HG02981 (cell line): ENCODE measurements at regions not wholly inside any gene's neighbourhood (a gene's known extent, or its start where the extent isn't known, plus 50 kb on each side); places are given as distances from the start of the nearest gene placed in this dataset.

ENCODE experiments used
- ATAC-seq: cut with Tn5 transposase; IDR thresholded peaks from one replicate; pipeline ENCODE4 v1.9.1; 2021; ENCODE audit warnings: mild to moderate bottlenecking, moderate library complexity; ENCODE audit not compliant: unreplicated experiment

GRCh38 chr22:22099833-22100812 is 117.5 kb upstream of the TOP3B start:
- no peak for ATAC-seq

GRCh38 chr22:22099194-22099486 is 116.6 kb upstream of the TOP3B start:
- peak; percentile 54 for ATAC-seq

DNA sequence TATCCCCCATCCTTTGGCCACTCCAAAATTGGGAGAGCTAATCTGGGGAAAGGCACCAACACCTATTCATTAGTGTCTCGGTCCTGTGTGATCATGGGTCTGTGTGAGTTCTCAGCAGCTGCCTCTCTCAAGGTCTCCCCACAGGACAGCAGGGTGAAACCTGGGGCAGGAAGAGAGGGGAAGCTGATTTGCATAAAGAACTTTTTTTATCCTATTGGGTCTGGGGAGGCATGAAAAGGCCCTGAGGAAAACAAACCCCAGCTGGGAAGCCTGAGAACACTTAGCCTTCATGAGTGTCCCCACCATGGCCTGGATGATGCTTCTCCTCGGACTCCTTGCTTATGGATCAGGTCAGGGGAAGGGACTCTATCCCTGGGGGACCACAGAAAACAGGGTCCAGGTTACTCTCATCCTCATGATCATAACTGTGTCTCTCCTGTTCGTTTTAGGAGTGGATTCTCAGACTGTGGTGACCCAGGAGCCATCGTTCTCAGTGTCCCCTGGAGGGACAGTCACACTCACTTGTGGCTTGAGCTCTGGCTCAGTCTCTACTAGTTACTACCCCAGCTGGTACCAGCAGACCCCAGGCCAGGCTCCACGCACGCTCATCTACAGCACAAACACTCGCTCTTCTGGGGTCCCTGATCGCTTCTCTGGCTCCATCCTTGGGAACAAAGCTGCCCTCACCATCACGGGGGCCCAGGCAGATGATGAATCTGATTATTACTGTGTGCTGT is 116.0 kb upstream of the TOP3B start:
- ATAC-seq: no peak

DNA sequence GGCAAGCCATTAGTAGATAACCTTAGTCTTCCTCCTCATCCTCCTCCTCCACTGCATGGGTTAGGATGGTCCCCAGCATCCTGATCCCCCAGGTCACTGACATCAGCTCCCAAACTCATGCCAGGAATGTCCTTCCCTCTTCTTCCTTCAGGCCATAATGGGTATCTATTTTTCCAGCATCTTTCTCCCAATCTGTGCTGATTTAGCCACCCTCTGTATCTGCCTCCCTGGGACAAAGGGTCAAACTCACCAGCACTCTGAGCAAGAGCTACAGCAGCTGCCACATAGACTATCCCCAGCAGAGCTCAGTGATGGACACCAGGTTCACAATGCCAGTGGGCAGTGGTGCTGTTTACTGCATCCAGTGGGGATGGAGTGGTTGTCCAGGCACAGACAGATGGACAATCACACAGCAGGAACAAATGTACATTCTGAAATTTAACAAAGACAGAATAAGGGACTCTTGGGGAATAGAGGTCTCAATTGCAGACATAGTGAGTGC is 115.2 kb upstream of the TOP3B start:
- no peak for ATAC-seq

DNA sequence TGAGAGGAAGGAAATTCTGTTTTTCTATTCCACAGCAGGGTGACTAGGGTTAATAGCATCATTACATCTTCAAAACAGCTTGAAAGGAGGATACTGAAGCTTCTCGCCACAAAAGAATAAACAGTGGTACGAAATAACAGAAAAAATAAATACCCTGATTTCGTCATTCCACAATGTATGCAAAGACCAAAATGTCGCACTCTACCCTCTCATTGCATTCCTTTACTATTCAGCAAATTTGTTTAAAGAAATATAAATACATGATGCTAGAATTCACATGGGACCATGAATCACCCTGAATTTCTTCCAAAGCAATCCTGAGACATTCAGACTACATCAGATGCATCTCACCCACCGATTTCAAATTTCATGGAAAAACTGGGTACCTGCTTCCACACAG is 112.3 kb upstream of the TOP3B start:
- no peak for ATAC-seq

DNA sequence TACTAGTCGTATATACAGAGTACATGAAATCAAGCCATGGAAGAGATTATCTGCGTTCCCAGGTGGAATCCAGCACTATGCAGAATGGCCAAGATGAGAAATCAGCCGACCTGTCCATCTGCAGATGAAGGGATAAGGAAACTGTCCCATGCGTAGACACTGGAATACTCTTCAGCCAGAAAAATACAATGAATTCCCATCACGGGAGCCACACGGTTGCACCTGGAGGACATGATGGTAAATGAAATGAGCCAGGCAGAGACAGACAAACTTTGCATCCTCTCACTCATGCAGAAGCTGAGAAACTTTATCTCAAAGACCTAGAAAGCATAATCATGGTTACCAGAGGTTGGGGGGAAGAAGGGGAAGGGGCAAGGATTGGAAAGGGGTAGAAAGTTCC is 111.9 kb upstream of the TOP3B start:
- no peak for ATAC-seq

DNA sequence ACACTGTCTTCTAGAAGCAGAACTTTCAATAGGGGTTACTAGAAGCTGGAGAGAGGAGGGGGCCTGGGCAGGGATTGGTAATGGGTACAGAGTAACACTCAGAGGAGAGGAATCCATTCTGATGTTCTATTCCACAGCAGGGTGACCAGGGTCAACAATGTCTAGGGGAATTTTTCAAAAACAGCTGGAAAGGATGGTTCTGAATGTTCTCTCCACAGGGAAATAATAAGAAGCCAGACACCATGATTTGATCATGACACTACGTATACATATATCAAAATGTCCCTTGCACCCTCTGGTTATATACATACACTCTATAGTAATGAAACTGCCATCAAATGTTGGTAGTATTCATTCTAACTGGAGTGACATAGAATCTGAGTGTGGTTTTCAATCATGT is 111.2 kb upstream of the TOP3B start:
- no peak for ATAC-seq

DNA sequence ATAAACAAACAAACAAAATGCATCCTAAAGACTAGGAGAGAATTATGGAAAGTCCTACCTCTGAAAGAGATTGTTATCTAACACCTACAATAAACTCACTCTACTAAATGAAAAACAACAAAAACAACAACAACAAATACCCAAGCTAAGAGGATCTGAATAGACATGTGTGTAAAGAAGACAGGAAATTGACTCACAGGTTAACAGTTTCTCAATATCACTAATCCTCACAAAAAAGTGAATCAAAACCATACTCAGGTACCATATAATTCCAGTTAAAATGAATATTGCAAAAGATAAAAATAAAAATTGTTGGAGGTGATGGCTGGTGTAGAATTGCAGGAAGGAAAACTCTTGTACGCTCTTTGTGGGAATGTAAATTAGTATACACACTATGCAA is 110.4 kb upstream of the TOP3B start:
- ATAC-seq: no peak

GRCh38 chr22:22092101-22092500 is 109.5 kb upstream of the TOP3B start:
- no peak for ATAC-seq

DNA sequence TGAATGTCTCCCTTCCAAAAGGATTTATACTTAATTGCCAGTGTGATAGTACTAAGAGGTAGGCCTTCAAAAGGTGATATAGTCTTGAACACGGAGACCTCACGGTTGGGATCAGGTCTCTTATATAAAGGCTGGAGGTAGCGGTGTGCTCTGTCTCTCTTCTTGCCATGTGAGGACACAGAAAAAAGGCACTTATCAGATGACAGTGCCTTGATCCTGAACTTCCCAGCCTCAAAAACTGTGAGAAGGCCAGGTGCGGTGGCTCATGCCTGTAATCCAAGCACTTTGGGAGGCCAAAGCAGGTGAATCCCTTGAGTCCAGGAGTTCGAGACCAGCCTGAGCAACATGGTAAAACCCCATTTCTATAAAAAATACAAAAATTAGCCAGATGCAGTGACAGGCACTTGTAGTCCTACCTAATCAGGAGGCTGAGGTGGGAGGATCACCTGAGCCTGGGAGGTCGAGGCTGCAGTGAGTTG is 108.9 kb upstream of the TOP3B start:
- ATAC-seq: no peak

GRCh38 chr22:22090650-22091399 is 108.2 kb upstream of the TOP3B start:
- no peak for ATAC-seq

- no peak for ATAC-seq
Measured at GRCh38 chr22:22089459-22090308, 107.1 kb upstream of the TOP3B start.

DNA sequence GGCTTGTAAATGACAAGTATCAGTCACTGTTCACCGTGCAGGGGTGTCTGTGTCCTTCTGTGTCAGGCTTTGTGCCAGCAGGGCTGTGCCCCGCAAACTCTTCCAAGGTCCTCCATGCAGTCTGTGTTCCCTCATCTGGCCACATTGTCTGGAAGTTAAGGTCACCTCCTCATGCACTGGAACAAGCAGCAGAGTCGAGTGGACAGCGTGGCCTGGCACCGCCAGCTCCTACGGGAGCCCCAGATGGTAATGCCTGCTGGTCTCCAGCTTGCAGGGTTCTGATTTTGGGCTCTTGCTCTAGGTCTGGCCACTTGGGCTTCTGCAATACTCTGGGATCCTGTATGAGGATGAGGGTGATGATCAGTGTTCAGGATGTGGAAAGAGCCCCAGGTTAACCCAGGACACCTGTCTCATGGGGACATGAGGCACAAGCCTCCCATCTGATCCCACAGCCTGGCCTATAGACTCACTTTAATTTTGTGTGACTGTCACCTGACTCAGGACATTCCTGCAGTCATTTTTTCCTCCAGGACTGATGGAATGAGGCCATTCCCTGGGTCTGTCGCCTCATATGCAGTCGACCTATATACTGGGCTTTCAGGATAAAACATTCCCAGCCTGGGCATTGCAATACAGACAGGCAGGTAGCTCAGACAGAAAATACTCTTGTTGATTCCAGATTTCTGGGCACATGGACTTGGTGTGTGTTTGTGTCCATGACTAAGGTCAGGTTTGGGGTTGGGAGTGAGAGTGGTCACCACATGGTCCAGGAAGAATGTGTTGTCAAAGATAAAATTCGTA is 106.3 kb upstream of the TOP3B start:
- no peak for ATAC-seq

- ATAC-seq: no peak
Measured at GRCh38 chr22:22087854-22088657, 105.5 kb upstream of the TOP3B start.

GRCh38 chr22:22086501-22087158 is 104.0 kb upstream of the TOP3B start:
- ATAC-seq: no peak

GRCh38 chr22:22085702-22086500 is 103.3 kb upstream of the TOP3B start:
- ATAC-seq: no peak

- ATAC-seq: no peak
Measured at GRCh38 chr22:22084089-22084711, 101.6 kb upstream of the TOP3B start.
